Prostate gland (tissue), 2 donors: ENCODE measurements at regions not wholly inside any gene's neighbourhood (a gene's known extent, or its start where the extent isn't known, plus 50 kb on each side); places are given as distances from the start of the nearest gene placed in this dataset.

Experiments used
- DNase-seq: peaks from one replicate; pipeline ENCODE4 v3.0.0-alpha.2; 2019; ENCODE audit warnings: low spot score
- H3K27ac ChIP-seq, 2 donors: fragments of 200-600 bp; sonication (generic); 2 replicates each; pipeline ENCODE4 v1.5.1; 2017 to 2019
- H3K27me3 ChIP-seq: fragments of 200-600 bp; sonication (generic); replicated peaks from 2 replicates; pipeline ENCODE4 v1.5.1; 2019; ENCODE audit not compliant: insufficient read depth
- H3K36me3 ChIP-seq, 2 donors: fragments of 200-600 bp; sonication (generic); 1 replicate in 1 of 2; 2 replicates in 1 of 2; pipeline versions ENCODE4 v1.5.1 to v1.8.1; 2017 to 2019
- H3K4me1 ChIP-seq: fragments of 200-600 bp; sonication (generic); replicated peaks from 2 replicates; pipeline ENCODE4 v1.5.1; 2019
- H3K4me3 ChIP-seq, 2 donors: fragments of 200-600 bp; sonication (generic); 2 replicates each; pipeline ENCODE4 v1.5.1; 2017 to 2019
- H3K9me3 ChIP-seq: fragments of 200-600 bp; sonication (generic); 2 replicates; pipeline ENCODE4 v1.5.1; 2017
- CTCF ChIP-seq, 4 experiments: fragments of 200-600 bp in 2 of 4; fragments of 450-650 bp in 2 of 4; sonication (generic) in 2 of 4; IDR thresholded peaks; 1 replicate in 3 of 4; 2 replicates in 1 of 4; pipeline ENCODE4 v1.5.1; 2016 to 2019; ENCODE audit warnings: antibody characterized with exemption in 4 of 4, mild to moderate bottlenecking in 2 of 4, moderate library complexity in 2 of 4
- POLR2A ChIP-seq: fragments of 450-650 bp; IDR thresholded peaks from one replicate; pipeline ENCODE4 v1.6.1; 2016; ENCODE audit warnings: antibody characterized with exemption, mild to moderate bottlenecking
- POLR2AphosphoS5 ChIP-seq: sonication (generic); formaldehyde crosslinking; IDR thresholded peaks from one replicate; pipeline ENCODE4 v1.6.1; 2017; ENCODE audit warnings: antibody characterized with exemption
- WGBS: methylation state at CpG from one replicate; pipeline ENCODE4 v1.1.5; 2018; 5-methylcytosine and 5-hydroxymethylcytosine counted together
- intact Hi-C: fragments of 100-400 bp; cut with DNase I; formaldehyde crosslinking; loops from one replicate; pipeline ENCODE4 v1.14.2; 2022

GRCh38 chr7:91651986-91652385, 228.5 kb downstream of the MTERF1 start:
- WGBS, result 63% methylated on average over 1 of the region's 1 CpG
- intact Hi-C loops, result no loop called here
- TF ChIP-seq CTCF (IDR thresholded peaks at IDR 0.05), result no peak
- TF ChIP-seq POLR2A, result no peak
- no peak for TF ChIP-seq POLR2AphosphoS5

DNA sequence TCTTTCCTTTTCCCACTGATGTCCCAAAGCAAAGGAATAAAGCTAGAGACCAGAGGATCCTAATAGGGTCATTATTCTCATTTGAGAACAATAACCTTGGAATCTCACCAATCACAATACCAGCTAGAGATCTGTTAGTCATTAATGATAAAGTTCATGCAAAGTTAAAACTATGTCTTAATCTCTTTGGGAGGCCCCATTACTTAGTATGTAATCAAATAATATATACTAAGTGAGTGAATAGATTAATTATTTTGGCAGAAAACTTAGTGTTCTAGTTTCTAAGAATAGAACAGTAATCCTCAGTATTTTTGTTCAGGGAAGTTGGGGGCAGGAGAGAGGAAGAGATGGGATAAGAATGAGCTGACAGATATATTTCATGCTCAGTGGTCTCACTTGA, 227.2 kb downstream of the MTERF1 start:
- H3K36me3 ChIP-seq, result no peaks in the 10 kb centered on the region
- no peaks in the 10 kb centered on the region for H3K9me3 ChIP-seq
- no peaks in the 10 kb centered on the region for H3K4me1 ChIP-seq
- DNase-seq, result no peak
- TF ChIP-seq POLR2A (no peak), CTCF (IDR thresholded peaks at IDR 0.05) (no peak), POLR2AphosphoS5 (no peak)
- no peak overlapping the region for H3K27ac ChIP-seq
- H3K4me3 ChIP-seq, result no peak overlapping the region
- no peaks in the 10 kb centered on the region for H3K27me3 ChIP-seq
- intact Hi-C loops, result no loop called here

More at GRCh38 chr7:91651986-91652385, 228.5 kb downstream of the MTERF1 start:
- no peaks in the 10 kb centered on the region for H3K4me1 ChIP-seq
- H3K36me3 ChIP-seq, result no peaks in the 10 kb centered on the region
- no peak for DNase-seq
- H3K9me3 ChIP-seq, result no peaks in the 10 kb centered on the region
- H3K27me3 ChIP-seq, result no peaks in the 10 kb centered on the region
- H3K27ac ChIP-seq, result no peak overlapping the region
- no peak overlapping the region for H3K4me3 ChIP-seq

GRCh38 chr7:91655656-91656055, 224.8 kb downstream of the MTERF1 start:
- Histone ChIP-seq H3K9me3 (no peaks in the 10 kb centered on the region), H3K4me1 (no peaks in the 10 kb centered on the region), H3K4me3 (no peak overlapping the region), H3K36me3 (no peaks in the 10 kb centered on the region), H3K27ac (no peak overlapping the region), H3K27me3 (no peaks in the 10 kb centered on the region)
- DNase-seq, result no peak
- no peak for TF ChIP-seq POLR2AphosphoS5
- TF ChIP-seq POLR2A, result no peak
- TF ChIP-seq CTCF (IDR thresholded peaks at IDR 0.05), result no peak
- intact Hi-C loops, result no loop called here

GRCh38 chr7:91656541-91657482, 223.7 kb downstream of the MTERF1 start:
- H3K27me3 ChIP-seq, result no peaks in the 10 kb centered on the region
- H3K36me3 ChIP-seq, result no peaks in the 10 kb centered on the region
- no peak overlapping the region for H3K27ac ChIP-seq
- TF ChIP-seq POLR2A (no peak), POLR2AphosphoS5 (no peak), CTCF (IDR thresholded peaks at IDR 0.05) (no peak)
- no peak overlapping the region for H3K4me3 ChIP-seq
- DNase-seq, result no peak
- no peaks in the 10 kb centered on the region for H3K4me1 ChIP-seq
- 57% methylated on average over 9 of the region's 9 CpGs for WGBS
- no peaks in the 10 kb centered on the region for H3K9me3 ChIP-seq
- intact Hi-C loops, result no loop called here

DNA sequence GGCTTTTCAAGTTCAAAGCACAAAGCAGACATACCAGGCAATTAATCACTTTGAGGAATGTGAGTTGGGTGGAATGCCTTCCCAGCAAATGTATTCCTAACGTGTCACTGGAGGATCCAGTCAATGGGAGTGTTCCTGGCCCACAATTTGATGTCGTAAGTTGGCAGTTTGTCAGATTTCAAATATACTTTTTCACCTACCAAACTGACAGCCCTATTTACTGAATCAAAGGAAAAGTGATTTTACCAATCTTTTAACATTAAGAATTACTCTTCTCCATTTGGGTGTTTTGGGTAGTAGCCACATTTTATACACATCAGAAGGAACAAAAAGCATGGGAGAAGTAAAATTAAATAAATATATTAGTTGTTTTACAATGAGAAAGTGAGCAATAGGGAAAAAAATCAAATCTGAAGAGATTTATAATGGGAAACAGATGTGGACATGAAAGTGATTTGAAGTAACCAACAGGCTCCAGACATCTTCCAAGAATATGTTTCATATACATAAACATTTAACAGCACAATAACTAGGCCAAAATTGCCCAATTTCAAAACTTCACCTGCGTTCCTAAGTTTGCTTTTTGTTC, 222.9 kb downstream of the MTERF1 start:
- no peak overlapping the region for H3K4me3 ChIP-seq
- WGBS, result 37% methylated on average over 3 of the region's 3 CpGs
- TF ChIP-seq POLR2AphosphoS5 (peak; percentile 5), CTCF (IDR thresholded peaks at IDR 0.05) (no peak), POLR2A (no peak)
- H3K36me3 ChIP-seq, result no peaks in the 10 kb centered on the region
- no peak for DNase-seq
- H3K9me3 ChIP-seq, result no peaks in the 10 kb centered on the region
- no peak overlapping the region for H3K27ac ChIP-seq
- no peaks in the 10 kb centered on the region for H3K4me1 ChIP-seq
- intact Hi-C loops, result no loop called here
- H3K27me3 ChIP-seq, result no peaks in the 10 kb centered on the region
